Stimulated activated CD4-positive, alpha-beta T cell treated with anti-CD3 and anti-CD28 coated beads, Interleukin-1b, Interleukin-23, amount 100 ng/mL, for 48 hours (primary cell): ENCODE measurements at regions not wholly inside any gene's neighbourhood (a gene's known extent, or its start where the extent isn't known, plus 50 kb on each side); places are given as distances from the start of the nearest gene placed in this dataset.
"Not testable (repeated sequence)": the region's sequence is repeated elsewhere in the genome, so short reads cannot be mapped to it uniquely, and the experiment has no call there.

ENCODE experiments used
- DNase-seq: peaks from one replicate; pipeline ENCODE4 v3.0.0-alpha.2; 2020

- DNase-seq = no peak
These were observed 291.2 kb downstream of the ASMT start for GRCh38 chrX:1906028-1906427.

- not testable (repeated sequence) for DNase-seq
These were observed 294.1 kb downstream of the ASMT start for GRCh38 chrX:1908996-1909395.

- no peak for DNase-seq
These were observed 294.8 kb downstream of the ASMT start for GRCh38 chrX:1909419-1910206.

GRCh38 chrX:1910207-1910470, 295.3 kb downstream of the ASMT start:
- DNase-seq = no peak

GRCh38 chrX:1911401-1912128, 296.7 kb downstream of the ASMT start:
- no peak for DNase-seq

GRCh38 chrX:1912193-1912592, 297.3 kb downstream of the ASMT start:
- no peak for DNase-seq

- no peak for DNase-seq
These were observed 299.9 kb downstream of the ASMT start for GRCh38 chrX:1914606-1915365.

- DNase-seq = no peak
These were observed 303.9 kb downstream of the ASMT start for GRCh38 chrX:1918780-1919179.

GRCh38 chrX:1925053-1925481, 310.2 kb downstream of the ASMT start:
- no peak for DNase-seq

- DNase-seq = no peak
These were observed 313.9 kb downstream of the ASMT start for GRCh38 chrX:1928805-1929204.

- no peak for DNase-seq
These were observed 317.4 kb downstream of the ASMT start for GRCh38 chrX:1932231-1932630.

- DNase-seq = no peak
These were observed 319.1 kb downstream of the ASMT start for GRCh38 chrX:1933964-1934363.

GRCh38 chrX:1935805-1936204, 320.9 kb downstream of the ASMT start:
- no peak for DNase-seq

GRCh38 chrX:1938190-1938589, 323.3 kb downstream of the ASMT start:
- DNase-seq = no peak

GRCh38 chrX:1941321-1941720, 326.5 kb downstream of the ASMT start:
- DNase-seq = no peak

GRCh38 chrX:1945879-1946278, 331.0 kb downstream of the ASMT start:
- no peak for DNase-seq

- DNase-seq = no peak
These were observed 332.1 kb downstream of the ASMT start for GRCh38 chrX:1946974-1947373.
